Liver (tissue), 3 donors: ENCODE measurements at regions not wholly inside any gene's neighbourhood (a gene's known extent, or its start where the extent isn't known, plus 50 kb on each side); places are given as distances from the start of the nearest gene placed in this dataset.

Experiments used
- NR2F2 ChIP-seq: IDR thresholded peaks from 2 replicates; pipeline ENCODE4 v1.6.1; 2016; ENCODE audit warnings: antibody characterized with exemption
- TF ChIP-seq, protein P1 (sequence below): fragments of 150-350 bp; IDR thresholded peaks from 2 replicates; pipeline ENCODE4 v1.5.1; 2017; ENCODE audit warnings: improper control_type of control experiment, low read depth, low read length; ENCODE audit not compliant: missing input control
- donor health status: healthy.
- donor health status: healthy.

DNA sequence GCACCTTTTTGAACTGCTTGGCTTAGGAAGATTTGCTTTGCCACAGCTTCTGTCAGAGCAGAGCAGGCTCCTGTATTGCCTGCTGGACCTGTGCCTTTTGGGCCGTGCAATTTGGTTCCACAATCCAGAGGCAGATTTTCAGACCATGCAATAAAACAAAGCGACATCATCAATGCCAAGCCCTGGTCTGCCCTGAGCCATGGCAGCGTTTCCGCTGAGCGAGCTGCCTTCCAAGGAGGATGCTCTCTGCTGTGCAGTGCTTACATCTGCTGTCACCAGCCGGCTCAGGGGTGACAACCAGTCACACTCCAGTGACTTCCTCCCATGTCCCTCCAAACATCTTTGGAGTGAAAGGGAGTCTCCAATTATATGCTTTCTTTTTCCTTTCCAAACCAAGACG is 282.2 kb downstream of the CDH26 start:
- TF ChIP-seq, protein P1, sequence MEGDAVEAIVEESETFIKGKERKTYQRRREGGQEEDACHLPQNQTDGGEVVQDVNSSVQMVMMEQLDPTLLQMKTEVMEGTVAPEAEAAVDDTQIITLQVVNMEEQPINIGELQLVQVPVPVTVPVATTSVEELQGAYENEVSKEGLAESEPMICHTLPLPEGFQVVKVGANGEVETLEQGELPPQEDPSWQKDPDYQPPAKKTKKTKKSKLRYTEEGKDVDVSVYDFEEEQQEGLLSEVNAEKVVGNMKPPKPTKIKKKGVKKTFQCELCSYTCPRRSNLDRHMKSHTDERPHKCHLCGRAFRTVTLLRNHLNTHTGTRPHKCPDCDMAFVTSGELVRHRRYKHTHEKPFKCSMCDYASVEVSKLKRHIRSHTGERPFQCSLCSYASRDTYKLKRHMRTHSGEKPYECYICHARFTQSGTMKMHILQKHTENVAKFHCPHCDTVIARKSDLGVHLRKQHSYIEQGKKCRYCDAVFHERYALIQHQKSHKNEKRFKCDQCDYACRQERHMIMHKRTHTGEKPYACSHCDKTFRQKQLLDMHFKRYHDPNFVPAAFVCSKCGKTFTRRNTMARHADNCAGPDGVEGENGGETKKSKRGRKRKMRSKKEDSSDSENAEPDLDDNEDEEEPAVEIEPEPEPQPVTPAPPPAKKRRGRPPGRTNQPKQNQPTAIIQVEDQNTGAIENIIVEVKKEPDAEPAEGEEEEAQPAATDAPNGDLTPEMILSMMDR = no peak
- TF ChIP-seq NR2F2 = no peak
